ENCODE measurements at regions not wholly inside any gene's neighbourhood (a gene's known extent, or its start where the extent isn't known, plus 50 kb on each side); places are given as distances from the start of the nearest gene placed in this dataset.
A peak's percentile ranks its signal among the peaks of the same experiment; 100 is the strongest.

DNA sequence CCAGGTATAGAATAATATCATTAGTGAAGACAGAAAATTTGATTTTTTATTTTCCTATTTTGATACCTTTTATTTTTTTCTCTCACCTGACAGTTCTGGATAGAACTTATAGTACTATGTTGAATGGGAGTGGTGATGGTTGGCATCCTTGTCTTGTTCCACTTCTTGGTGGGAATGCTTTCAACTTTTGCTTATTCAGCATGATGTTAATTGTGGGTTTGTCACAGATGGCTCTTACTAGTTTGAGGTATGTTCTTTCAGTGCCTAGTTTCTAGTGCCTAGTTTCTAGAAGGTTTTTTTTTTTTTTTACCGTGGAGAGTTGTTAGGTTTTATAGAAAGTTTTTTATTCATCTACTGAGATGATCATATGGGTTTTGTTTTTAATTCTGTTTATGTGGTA is 516.3 kb upstream of the NOVA1 start:
- no peak for DNase-seq

DNA sequence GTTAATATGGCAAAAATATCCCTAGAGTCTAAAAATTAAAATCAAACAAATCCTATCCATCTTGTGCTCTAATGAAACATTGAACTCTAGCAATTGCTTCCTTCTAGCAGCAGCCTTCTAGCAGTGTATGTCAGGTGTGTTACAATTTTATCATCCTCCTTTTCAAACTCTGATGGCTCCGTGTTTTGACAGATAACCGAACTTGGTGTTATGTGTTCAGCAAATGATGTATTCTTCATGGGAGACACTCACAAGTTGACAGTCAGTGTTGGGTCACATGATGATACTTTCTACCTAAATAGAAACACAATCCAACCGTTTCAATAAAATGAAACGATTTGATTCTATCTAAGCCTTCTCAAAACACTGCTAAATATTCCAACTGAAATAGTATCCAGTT is 525.3 kb upstream of the NOVA1 start:
- DNase-seq, result no peak

DNA sequence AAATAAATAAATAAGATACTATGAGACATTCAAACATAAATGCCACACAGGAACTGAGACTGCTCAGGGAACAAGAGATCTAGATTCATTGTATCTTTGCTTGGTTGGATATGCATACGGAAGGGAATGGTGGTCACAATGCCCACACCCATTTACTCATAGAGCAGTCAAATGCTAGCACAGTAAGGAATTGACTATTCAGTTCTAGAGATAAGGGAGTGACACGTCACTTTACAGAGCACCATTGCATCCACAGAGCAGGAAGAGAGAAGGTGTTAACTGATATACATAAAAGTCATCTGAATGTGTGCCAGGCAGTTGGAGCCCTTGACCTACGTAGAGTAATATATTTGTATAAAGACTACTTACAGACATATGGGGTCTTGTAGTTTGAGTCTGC is 530.0 kb upstream of the NOVA1 start:
- no peak for DNase-seq

GRCh38 chr14:27134200-27134599 is 536.4 kb upstream of the NOVA1 start:
- DNase-seq, result no peak

- no peak for DNase-seq
Measured at GRCh38 chr14:27145170-27145569, 547.3 kb upstream of the NOVA1 start.

DNA sequence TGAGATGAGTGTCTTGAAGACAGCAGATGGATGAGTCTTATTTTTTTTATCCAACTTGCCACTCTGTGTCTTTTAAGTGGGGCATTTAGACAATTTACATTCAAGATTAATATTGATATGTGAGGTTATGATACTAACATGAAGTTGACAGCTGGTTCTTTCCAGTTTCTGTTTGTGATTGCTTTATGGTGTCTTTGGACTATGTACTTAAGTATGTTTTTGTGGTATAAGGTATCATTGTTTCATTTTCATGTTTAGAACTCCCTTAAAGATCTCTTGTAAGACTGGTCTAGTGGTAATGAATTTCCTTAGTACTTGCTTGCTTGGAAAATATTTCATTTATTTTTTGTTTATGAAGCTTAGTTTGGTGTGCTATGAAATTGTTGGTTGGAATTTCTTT is 550.3 kb upstream of the NOVA1 start:
- DNase-seq, result no peak

DNA sequence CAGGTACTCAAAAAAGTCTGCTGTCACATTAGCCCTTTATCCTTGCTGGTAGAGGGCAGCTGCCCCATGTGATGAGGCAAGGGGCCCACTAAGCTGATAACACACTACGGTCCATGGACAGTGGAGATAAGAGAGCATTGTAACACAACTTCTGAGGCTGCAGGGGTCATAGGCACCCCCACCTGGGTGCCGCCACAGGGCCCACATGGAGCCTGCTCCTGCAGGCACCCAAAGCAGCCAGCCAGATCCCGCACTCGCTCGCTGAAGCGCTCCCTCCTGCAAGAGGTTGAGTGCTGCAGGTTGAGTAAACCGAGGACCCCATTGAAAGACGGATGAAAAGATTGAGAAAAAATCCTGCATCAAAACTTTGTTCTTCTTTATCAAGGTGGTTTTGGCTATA is 566.3 kb upstream of the NOVA1 start:
- no peak for DNase-seq

GRCh38 chr14:27175489-27175888 is 577.7 kb upstream of the NOVA1 start:
- no peak for DNase-seq

DNA sequence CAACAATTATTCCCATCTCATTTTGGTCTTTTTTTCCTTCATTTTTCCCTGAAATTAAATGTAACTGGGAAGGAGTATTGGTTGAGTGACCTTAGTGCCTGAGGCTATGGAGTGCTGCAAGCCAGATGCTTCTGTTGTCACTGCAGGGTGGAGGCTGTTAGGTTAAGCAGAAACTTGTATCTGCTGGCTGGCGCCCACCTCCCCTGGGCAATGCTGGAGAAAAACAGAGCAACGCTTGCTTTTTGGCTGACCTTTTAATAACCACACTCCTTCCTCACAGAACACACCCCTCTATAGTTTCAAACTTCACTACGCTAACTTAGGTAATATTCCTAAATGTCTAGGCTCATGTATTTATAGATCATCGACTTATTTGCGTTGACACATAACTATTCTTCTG is 583.5 kb upstream of the NOVA1 start:
- peak; percentile 27 for DNase-seq

- no peak for DNase-seq
Measured at GRCh38 chr14:27184427-27184826, 586.6 kb upstream of the NOVA1 start.

GRCh38 chr14:27186048-27186447 is 588.2 kb upstream of the NOVA1 start:
- DNase-seq, result no peak

DNA sequence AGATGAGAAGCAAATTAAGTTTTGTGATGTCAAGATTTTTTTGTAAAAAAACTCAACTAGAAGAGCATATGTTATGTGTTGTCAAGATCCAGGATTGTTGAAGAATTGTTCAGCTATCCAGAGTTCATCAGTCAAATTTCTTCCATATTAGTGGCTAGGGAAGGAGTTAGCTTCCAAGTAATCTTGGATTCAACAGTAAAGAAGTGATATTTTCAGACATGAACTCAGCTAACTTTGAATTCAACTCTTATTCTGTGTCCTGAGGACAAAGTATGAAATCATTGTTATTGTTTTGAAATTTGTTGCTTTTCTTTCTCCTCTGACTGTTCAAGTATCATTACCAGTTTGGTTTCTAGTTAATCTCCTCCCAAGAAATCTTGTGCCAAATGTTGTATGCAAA is 589.3 kb upstream of the NOVA1 start:
- DNase-seq, result no peak

DNA sequence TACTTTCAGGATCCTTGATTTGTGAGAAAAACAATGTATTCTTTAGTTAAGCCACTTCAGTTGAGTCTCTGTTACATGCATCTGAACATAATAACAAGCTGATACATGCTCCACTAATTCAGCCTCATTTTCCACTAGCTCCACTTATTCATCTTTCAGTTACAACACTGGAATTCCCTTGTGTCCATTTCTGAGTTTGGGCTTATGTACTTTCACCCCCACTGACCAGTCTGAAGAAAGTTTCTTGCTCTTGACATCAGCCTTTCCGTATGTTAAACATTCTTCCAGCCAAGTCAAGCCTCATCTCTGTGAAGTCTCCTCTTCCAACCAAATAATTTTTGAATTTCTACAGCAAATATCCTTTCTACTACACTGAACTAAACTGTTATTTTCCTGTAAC is 592.5 kb upstream of the NOVA1 start:
- no peak for DNase-seq

DNA sequence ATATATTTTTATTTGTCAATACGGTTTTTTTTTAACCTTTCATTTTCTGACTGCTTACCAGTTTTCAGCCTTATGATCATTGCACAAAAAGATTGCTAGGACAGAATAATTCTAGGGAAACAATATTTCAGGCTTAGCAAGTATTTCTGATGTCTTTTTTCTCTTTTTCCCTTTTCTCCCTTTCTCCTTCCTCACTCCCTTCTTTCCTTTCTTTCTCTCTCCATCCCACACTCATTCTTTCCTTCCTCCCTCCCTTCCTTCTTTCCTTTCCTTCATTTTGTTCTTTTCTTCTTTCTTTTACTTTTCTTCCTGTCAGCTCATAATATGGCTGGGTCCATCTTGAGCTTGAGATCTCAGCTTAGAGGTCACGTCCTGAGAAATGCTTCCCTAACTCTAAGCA is 601.4 kb upstream of the NOVA1 start:
- DNase-seq, result no peak

GRCh38 chr14:27205036-27205435 is 607.2 kb upstream of the NOVA1 start:
- no peak for DNase-seq

GRCh38 chr14:27211741-27212140 is 613.9 kb upstream of the NOVA1 start:
- no peak for DNase-seq

DNA sequence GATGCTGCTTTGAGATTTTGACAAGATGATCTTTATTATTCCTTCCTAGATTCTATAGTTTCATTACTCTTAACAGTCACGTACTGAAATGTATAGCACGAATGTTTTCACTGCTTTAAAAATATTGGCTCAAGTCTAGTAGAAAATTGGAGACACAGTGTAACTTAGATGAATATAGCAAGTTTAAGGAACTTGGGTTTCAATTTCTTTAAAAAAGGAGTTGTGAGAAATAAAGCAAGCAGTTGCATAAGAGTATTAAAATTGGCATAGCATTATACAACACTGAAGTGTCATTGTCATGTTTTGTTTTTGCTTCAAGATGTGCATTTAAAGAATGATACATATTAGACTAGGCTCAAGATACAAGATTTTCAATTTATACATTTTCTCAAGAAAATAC is 624.8 kb upstream of the NOVA1 start:
- DNase-seq, result no peak

GRCh38 chr14:27223906-27224305 is 626.1 kb upstream of the NOVA1 start:
- DNase-seq, result no peak

- DNase-seq, result no peak
Measured at GRCh38 chr14:27228053-27228452, 630.2 kb upstream of the NOVA1 start.

- DNase-seq, result no peak
Measured at GRCh38 chr14:27234331-27234730, 636.5 kb upstream of the NOVA1 start.

- DNase-seq, result no peak
Measured at GRCh38 chr14:27236601-27237000, 638.8 kb upstream of the NOVA1 start.

DNA sequence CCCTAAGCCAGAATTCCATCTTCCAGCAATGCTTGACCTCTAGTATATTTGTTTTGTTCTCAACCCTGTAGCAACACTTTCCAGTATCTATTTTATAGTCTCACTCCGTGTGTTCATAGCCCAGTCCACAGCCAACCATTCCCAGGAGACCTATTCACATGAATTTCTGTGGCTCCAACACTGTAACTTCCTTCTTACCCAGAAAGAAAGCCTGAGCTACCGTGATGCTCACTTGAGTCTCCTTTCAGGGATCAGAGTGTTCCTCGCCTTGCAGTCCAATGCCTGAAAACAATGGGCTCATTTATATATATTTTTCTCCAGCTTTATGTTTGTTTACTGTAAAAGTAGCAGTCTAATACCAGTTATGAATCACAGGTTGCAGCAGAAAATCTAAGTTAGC is 645.0 kb upstream of the NOVA1 start:
- DNase-seq, result no peak

DNA sequence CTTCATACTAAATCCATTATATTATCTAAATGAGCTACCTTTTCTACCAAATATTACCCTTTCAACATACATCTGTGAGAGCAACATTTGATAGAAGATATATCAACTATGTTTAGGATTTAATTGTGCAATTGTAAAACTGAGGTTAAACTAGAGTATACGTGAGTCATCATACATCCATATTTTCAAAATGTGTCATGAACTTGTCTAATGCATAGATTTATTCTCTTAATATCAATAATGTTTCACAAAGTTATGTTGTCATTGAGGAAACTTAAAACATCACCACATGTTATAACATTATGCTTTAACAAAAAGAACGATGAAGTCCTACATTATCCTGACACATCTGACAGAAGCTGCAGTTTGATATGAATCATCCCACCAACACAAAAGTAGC is 645.5 kb upstream of the NOVA1 start:
- DNase-seq, result no peak

DNA sequence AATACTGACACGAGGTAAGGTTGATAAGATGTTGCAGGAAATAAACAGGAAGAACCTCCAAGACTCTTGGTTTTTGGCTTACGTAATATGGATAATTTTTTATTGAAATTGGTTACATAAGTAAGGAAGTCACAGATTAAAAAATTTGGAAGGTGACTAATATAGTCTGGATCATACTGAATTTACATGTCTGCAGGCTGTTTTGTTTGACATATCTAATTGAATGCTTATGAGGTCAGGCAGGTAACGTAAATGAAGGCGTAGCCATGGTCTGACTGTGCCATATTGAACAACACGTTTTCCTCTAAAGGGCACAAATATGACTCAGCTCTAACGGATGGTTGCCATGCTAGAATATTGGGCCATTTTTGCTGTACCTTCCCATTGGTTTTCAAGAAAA is 648.1 kb upstream of the NOVA1 start:
- DNase-seq, result no peak

DNA sequence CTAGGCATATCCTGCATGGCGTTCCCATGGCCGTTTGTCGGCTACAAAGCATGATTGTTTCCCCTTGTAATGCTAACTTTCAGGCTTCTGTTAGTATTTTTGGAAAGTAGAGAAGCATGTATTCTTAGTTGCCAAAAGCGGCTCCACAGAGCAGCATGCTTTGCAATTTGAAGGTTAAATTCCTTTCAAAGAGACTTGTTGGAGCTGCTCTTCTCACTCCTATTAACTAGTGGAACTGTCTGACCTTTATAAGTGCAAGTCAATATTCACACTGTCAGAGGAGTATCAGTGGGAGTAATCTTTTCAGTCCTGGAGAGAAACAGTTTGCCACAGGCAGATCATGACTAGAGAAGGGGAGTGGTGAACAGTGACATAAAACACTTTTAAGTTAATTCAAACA is 656.1 kb upstream of the NOVA1 start:
- DNase-seq, result no peak

GRCh38 chr14:27256805-27257204 is 659.0 kb upstream of the NOVA1 start:
- DNase-seq, result no peak

All from right hindlimb (tissue), 1 donor.